ENCODE measurements at regions not wholly inside any gene's neighbourhood (a gene's known extent, or its start where the extent isn't known, plus 50 kb on each side); places are given as distances from the start of the nearest gene placed in this dataset.

- TF ChIP-seq EP300 (IDR thresholded peaks at IDR 0.05; ENCODE audit: borderline replicate concordance) (no peak), TAF1 (IDR thresholded peaks at IDR 0.05; ENCODE audit: low read depth) (no peak), TEAD4 (IDR thresholded peaks at IDR 0.05) (no peak), CEBPB (IDR thresholded peaks at IDR 0.05) (no peak), USF1 (IDR thresholded peaks at IDR 0.05) (no peak), EGR1 (IDR thresholded peaks at IDR 0.05) (no peak), CREB1 (IDR thresholded peaks at IDR 0.05; ENCODE audit: low read depth) (no peak), FOXM1 (IDR thresholded peaks at IDR 0.05; ENCODE audit: borderline replicate concordance, low read depth) (no peak), TCF12 (IDR thresholded peaks at IDR 0.05; ENCODE audit: low read depth) (no peak), MAX (IDR thresholded peaks at IDR 0.05) (no peak), ZBTB7A (IDR thresholded peaks at IDR 0.05; ENCODE audit: low read depth) (no peak), YY1 (IDR thresholded peaks at IDR 0.05; ENCODE audit: low read depth) (no peak), NFIC (IDR thresholded peaks at IDR 0.05) (no peak), REST (IDR thresholded peaks at IDR 0.05; ENCODE audit: low read depth) (no peak), RAD21 (IDR thresholded peaks at IDR 0.05; ENCODE audit: low read depth) (no peak)
Observed at GRCh38 chr2:103805746-103806145, 1043.9 kb downstream of the TMEM182 start.

GRCh38 chr2:103808814-103809213 is 1045.1 kb upstream of the POU3F3 start:
- no peak for TF ChIP-seq TAF1 (IDR thresholded peaks at IDR 0.05; ENCODE audit: low read depth)
- TF ChIP-seq EP300 (IDR thresholded peaks at IDR 0.05; ENCODE audit: borderline replicate concordance) = no peak
- no peak for TF ChIP-seq CEBPB (IDR thresholded peaks at IDR 0.05)
- no peak for TF ChIP-seq TCF12 (IDR thresholded peaks at IDR 0.05; ENCODE audit: low read depth)
- TF ChIP-seq ZBTB7A (IDR thresholded peaks at IDR 0.05; ENCODE audit: low read depth) = no peak
- TF ChIP-seq EGR1 (IDR thresholded peaks at IDR 0.05) = no peak
- no peak for TF ChIP-seq YY1 (IDR thresholded peaks at IDR 0.05; ENCODE audit: low read depth)
- no peak for TF ChIP-seq REST (IDR thresholded peaks at IDR 0.05; ENCODE audit: low read depth)
- no peak for TF ChIP-seq RAD21 (IDR thresholded peaks at IDR 0.05; ENCODE audit: low read depth)

GRCh38 chr2:103809415-103809814 is 1044.5 kb upstream of the POU3F3 start:
- TF ChIP-seq USF1 (IDR thresholded peaks at IDR 0.05) (no peak), MAX (IDR thresholded peaks at IDR 0.05) (no peak), CEBPB (IDR thresholded peaks at IDR 0.05) (no peak)

GRCh38 chr2:103809941-103810441 is 1043.9 kb upstream of the POU3F3 start:
- TF ChIP-seq USF1 (IDR thresholded peaks at IDR 0.05) = no peak
- no peak for TF ChIP-seq CEBPB (IDR thresholded peaks at IDR 0.05)
- no peak for TF ChIP-seq FOXM1 (IDR thresholded peaks at IDR 0.05; ENCODE audit: borderline replicate concordance, low read depth)
- no peak for TF ChIP-seq CREB1 (IDR thresholded peaks at IDR 0.05; ENCODE audit: low read depth)
- TF ChIP-seq YY1 (IDR thresholded peaks at IDR 0.05; ENCODE audit: low read depth) = no peak

- TF ChIP-seq NFIC (IDR thresholded peaks at IDR 0.05) (no peak), TAF1 (IDR thresholded peaks at IDR 0.05; ENCODE audit: low read depth) (no peak), CEBPB (IDR thresholded peaks at IDR 0.05) (no peak), MAX (IDR thresholded peaks at IDR 0.05) (no peak), FOXM1 (IDR thresholded peaks at IDR 0.05; ENCODE audit: borderline replicate concordance, low read depth) (no peak), TEAD4 (IDR thresholded peaks at IDR 0.05) (no peak), TCF12 (IDR thresholded peaks at IDR 0.05; ENCODE audit: low read depth) (no peak), YY1 (IDR thresholded peaks at IDR 0.05; ENCODE audit: low read depth) (no peak), ZBTB7A (IDR thresholded peaks at IDR 0.05; ENCODE audit: low read depth) (no peak), REST (IDR thresholded peaks at IDR 0.05; ENCODE audit: low read depth) (no peak), RAD21 (IDR thresholded peaks at IDR 0.05; ENCODE audit: low read depth) (no peak), EP300 (IDR thresholded peaks at IDR 0.05; ENCODE audit: borderline replicate concordance) (no peak), EGR1 (IDR thresholded peaks at IDR 0.05) (no peak), CREB1 (IDR thresholded peaks at IDR 0.05; ENCODE audit: low read depth) (no peak), USF1 (IDR thresholded peaks at IDR 0.05) (no peak)
Observed at GRCh38 chr2:103810875-103811274, 1043.0 kb upstream of the POU3F3 start.
